Renal cortex interstitium (tissue), 11 donors: ENCODE measurements at regions not wholly inside any gene's neighbourhood (a gene's known extent, or its start where the extent isn't known, plus 50 kb on each side); places are given as distances from the start of the nearest gene placed in this dataset.

Experiments
- DNase-seq, 11 donors: peaks; one replicate each; pipeline ENCODE4 v3.0.0-alpha.2; 2013; ENCODE audit warnings: low read depth in 9 of 11, low spot score in 4 of 11; ENCODE audit errors: extremely low read depth in 1 of 11

DNA sequence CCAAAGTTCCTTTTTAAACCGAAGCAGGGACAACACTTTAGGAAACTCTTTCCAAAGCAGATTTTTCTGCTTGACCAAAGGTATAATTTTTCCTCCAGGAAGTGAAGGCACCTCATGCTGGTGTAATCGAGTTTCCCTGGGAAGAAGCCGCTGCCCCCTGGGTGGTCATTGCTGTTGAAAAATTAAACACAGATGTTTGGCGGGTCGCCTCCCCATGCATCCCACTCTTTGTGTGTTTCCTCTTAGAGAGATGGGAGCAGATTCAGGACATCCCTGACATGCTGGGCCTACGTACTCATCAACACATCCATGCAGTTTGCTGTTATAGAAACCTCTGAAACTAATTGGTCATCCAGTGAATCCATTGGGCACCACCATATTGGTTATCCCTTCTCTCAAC is 179.2 kb upstream of the HCCS start:
- no peak for DNase-seq

DNA sequence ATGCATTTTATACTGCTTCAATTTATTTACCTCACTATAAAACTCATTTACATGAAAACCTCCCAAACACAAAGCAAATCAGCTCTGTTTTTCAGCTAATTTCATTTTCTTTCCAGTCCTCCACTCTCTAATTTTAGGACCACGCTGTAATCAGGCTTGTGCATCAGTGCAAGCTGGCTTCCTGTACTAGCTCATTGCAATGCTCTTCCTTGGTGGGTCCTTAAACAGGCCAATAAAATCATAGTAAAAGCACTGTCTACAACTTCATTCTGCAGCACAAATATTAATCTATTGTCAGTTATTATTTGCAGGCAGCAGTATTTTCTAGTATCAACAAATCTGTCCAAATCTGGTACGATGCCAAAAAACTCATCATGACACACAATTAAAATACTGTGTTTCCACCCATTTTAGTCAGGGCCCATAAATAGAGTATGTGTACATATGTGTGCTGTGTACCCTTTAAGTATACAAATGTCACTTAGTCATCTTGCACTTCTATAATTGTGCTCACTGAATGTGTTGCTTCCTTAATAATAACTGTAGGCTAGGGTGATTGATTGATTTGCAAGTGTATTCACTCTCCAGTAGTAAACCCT is 178.2 kb upstream of the HCCS start:
- no peak for DNase-seq

DNA sequence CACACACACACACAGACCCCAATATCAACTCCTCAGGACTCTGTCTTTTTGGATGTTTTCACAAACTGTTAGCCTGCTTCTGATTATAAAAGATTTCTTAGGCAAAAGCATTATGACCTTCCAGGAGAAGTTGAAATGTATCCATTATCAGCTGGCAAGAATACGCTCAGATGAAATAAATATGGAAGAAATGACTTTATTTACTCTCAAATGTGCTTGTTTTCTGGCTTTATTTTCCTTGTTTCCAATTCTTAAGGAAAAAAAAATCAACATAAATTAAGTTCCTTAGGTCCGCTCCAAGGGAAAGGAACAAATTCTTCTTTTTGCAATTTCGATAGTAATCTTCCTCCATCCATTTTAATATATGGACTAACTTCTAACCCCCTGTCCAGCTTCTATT is 175.6 kb upstream of the HCCS start:
- no peak for DNase-seq

DNA sequence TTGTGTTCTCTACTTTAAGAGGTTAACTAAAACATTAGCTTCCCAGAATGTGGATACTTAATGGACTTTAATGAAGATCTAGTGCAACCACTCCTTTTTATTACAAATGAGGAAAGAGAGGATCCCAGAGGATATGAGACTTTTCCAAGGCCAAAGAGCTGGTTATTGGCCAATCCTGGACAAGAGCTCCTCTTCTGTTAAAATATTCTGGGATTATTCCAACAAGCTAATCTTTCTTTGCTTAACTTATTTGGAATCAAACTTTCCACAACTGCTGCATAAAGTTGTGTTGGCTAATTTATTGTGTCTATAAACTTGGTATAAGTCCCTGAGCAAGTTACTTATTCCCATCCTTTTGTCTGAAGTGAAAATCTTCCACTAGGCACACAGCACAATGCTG is 174.2 kb upstream of the HCCS start:
- no peak for DNase-seq

DNA sequence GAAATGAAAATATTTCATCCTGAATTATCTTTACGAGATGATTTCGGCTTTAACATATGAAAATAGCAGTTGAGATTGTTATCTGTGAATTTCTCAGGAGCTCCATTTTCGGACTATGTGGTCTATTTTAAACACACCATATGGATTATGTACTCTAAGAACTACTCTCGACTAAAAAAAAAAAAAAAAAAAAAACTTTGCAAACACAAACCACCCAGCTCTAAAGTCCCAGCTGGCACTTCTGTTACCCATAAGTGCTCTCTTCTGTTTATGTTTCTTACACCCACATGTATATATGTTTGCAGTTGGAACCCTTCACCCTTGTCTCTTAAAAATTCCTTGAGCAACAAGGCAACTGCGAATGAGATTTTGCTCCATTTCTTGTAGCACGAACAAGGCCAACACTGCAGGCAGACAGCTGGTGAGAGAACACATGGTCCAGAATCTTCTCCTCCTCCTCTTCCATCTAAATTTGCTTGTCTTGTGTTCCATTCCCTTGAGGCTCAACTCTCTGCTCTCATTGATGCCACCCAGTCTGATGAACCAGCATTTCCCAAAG is 172.7 kb upstream of the HCCS start:
- DNase-seq: no peak

DNA sequence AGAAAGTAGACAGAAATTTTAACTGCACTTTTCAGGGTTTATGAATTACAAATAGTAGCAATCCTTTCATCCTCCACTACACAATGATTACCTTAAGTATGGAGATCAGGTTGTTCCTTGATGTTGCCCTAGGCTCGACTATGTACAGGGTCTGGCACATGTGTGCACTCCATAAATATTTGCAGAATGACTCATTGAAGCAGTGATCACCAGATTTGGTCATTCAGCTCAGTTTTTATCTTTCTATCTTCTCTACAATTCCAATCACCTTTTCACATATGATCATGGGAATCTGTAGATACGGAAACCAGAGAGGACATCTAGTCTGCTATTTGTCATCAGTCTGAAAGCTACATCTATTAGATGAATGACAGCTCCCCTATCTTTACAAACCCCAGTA is 171.7 kb upstream of the HCCS start:
- DNase-seq: no peak

DNA sequence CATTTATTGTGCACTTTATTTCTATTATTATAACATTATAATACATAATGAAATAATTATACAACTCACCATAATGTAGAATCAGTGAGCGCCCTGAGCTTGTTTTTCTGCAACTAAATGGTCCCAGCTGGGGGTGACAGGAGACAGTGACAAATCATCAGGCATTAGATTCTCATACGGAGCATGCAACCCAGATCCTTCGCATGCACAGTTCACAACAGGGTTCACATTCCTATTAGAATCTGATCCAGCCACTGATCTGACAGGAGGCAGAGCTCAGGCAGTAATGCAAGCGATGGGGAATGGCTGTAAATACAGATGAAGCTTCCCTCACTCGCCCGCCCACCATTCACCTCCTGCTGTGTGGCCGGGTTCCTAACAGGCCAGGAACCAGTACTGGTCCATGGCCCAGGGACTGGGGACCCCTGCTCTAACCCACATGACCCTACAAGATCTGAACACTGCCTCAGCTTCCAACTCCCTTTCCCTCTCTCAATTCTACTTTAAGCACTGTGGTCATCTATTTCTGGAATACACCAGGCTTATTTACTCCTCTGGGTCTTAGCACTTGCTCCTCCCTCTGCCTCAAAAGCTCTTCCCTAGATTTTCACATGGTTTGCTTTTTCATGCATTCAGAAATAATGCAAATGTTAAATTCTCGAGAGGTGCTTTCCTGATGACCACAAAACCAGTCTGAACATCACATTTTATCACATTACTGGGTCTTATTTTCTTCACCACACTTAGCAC is 166.8 kb upstream of the HCCS start:
- no peak for DNase-seq

DNA sequence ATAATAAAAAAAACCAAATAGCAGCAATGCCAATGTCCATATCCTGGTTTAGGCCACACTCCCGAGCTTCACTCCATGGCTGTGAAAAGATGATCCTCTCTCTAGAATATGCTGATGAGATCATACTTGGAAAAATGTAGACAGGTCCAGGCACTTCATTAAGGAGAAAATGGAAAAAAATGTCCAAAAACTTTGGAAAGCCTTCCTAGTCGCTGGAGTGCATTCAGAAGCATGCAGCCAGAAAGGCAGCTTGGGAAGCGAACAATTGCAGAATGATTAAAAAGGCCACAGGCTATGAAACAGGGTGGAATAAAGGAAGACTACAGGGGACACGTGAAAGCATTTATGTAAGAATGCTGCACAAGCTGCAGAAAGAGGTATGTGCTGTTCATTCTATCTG is 165.6 kb upstream of the HCCS start:
- DNase-seq: no peak

DNA sequence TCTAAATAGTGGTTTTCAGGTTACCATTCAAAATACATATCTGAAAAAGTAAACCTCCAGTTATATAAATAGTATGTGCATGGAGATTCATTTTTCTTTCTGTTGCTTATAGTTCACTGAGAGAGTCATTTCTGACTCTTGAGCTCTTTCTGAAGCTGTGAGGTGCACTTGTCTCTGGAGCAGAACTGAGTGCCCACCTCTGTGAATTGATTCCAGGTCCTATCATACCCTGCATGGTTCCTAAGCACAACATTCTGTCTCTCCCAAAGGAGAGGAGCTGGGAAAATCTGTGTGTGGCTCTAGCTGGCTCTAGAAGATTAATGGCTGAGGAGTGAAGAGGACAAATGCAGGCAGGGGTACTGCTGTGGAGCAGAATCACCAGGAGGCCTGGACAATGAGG is 161.6 kb upstream of the HCCS start:
- no peak for DNase-seq

DNA sequence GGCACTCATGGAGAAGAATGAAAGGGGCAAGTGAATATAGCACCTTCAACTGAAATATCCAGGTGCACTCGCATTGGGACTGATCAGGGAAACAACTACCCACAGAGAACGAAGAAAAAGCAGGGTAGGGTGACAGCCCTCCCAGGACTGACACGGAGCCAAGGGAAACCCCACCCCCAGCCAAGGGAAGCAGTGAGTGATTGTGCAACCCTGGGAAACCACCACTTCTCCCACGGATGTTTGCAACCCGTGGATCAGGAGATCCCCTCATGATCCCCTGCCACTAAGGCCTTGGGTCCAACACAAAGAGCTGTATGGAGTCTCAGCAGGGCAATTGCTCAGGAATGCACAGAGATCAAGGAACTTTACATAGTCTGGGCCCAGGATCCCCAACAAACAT is 158.5 kb upstream of the HCCS start:
- no peak for DNase-seq

DNA sequence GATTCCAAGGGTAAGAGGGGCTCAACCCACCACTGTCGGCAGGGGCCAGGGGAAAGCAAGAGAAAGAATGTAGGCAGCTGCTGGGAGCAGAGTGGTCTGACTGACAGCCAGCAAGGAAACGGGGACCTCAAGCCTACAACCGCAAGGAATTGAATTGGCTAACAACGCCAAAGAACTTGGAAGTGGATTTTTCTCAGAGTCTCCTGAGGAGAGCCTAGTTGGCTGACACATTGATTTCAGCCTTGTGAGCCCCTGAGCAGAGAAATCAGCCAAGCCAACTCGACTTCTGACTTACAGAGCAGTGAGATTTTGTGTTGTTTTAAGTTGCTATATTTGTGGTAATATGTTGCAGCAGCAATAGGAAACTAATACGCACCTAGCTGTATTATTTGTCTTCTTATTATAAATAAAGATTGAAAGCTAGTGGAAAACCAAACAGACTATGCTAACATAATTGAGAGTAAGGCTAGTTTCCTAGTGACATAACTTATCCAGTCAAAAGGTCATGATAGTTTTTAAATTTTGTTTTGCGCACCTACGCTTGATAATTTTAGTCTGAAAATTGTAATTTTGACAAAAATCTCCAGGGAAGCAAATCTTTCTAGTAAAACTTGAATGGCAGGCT is 145.8 kb upstream of the HCCS start:
- DNase-seq: no peak

DNA sequence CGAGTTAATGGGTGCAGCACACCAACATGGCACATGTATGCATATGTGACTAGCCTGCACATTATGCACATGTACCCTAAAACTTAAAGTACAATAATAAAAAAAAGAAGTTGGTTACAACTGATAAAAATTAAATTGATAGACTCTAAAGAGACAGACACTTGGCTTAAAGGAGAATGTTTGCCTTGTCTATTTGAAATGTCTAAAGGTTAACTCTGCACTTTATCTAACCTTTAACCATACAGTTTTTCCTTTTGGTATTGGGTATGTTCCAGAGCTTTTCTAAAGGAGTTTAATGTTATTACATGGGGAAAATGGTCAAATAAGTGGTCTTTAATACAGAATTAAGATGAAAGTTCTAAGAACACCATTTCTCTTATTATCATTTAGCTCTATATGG is 145.1 kb upstream of the HCCS start:
- DNase-seq: no peak

DNA sequence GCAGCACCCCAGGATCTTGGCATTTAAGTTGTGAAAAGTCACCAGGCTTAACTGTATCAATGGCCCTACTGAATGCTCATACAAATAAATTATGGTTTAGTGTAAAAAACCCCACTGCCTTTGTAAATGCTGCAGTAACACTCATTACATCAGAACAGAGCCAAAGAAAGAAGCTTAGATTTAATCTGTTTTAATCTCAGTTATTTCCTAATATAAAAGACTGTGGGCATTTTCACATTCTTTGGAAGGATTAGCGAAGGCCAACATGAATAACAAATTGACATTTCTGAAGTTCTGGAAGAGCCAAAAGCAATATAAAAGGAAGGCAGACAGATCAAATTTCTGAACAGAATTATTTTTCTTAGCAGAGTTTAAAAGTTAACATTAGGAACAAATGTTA is 140.0 kb upstream of the HCCS start:
- no peak for DNase-seq

DNA sequence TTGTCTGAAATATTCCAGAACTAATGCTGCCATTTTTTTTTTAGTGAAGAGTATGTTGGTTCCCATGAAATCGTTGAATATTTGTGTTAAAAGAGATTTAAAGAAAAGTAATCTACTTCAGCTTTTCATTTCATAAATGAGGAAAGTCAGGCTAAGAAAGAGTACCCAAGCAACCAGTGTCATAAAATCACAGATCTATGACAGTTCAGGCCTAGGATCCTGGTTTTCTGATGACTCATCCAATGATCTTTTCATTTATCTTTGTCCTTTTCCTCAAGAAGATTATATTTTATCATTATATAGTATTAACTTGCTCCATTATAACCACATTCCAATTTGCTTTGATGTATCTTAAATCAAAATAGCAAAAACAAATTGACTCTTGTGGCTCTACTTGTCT is 139.4 kb upstream of the HCCS start:
- DNase-seq: no peak

DNA sequence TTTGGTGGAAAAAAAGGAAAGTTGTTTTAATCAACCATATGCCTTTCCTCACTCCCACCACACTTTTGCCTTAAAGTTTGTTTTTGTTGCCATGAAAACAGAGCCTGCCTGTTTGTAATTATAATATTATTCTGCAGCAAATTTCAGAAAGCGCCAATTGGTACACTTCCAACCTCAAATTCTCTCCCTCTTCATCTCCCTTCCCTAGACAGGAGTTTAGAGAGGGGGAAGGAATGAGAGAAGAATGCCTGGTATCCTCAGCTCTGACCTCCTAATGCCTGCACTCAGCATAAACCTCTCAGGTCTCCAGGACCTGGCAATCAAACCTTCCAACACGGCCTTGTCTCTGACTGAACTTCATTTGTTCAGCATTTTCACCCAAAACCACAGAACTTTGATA is 138.4 kb upstream of the HCCS start:
- DNase-seq: no peak

DNA sequence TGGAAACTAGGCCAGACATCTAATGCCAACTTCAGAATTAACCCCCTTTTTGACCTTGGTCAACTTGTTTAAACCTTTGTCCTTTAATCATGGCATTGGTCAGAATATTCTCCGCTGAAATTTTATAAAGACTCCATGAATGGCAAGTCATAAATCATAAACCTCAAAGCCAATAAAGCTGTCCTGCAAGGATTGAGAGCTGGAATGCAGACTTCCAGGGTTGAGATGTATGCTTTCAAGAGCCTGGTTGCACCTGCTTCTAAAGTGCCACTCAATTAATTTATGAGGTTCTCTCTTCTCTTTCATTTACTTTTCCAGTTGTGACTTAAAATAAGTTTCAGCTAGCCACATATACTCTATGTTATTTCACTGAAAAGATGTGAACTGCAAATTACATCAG is 136.2 kb upstream of the HCCS start:
- DNase-seq: no peak

DNA sequence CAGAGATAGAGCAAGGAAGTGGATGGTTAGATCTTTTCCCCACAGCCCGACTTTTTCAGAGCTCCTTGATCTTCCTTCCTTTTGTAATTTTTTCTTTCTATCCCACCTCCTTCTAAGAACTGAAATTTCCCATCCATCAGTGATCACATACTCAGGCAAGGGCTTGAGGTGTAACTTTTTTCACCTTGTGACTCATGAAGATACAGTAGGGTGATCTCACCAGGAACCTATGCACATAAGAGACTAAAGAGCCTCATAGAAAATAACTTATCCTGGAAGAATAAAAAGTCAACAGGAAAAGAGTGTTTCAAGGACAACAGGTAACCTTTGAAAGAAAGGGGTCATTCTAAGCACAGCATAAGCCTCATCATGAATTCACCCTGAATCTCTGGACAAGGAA is 131.2 kb upstream of the HCCS start:
- no peak for DNase-seq

DNA sequence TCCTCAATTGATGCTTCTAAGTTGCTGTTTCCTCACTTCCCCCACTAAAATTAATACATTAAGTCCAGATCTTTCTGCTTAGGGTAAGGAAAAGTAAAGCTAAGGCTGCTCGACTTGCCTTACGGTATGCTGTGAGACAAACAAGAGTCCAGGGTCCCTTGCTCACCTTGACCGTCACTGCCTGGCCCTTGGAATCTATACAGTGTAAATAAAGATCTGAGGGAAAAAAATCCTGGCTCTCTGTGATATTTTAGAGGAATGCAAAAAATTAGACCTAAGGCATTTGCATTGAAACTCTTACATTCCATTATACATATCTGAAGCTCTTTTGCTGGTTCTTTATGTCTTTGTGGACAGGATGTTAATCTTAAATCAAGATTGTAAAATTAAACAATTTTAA is 129.6 kb upstream of the HCCS start:
- no peak for DNase-seq

DNA sequence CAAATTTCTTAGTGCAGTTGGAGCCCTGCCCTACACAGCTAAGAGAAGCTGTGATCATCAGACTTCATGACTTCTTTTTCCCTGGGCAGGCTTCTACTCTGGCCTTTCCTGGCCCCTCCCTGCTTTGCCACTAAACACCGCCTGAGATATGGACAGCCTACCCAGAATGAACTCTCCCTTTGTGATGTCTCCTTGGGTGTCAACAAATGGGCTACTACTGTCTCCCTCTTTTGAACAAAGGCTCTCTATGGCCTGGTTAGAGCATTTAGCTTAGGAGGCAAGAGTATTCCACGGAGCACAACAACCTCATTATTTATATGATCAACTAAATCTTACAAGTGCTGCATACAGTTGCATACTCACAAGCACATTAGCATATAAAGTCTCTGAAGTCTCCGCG is 127.6 kb upstream of the HCCS start:
- no peak for DNase-seq

DNA sequence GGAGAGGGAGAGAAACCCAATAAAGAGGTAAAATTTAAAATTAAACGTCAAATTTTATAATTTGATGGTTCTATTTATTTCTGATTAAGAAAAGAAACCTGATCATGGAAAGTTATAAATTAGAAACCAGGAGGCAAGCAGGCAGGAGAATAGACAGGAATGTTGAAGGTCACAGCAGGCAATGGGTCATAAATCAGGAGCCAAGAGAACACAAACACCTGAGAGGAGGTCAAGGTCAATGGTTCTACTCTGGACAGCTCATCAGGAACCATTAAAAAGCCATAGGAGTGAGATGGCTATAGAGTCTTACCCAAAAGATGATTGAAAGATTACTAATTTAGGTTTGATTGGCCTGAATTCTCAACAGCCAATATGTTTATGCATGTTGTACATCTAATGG is 126.9 kb upstream of the HCCS start:
- DNase-seq: peak in 7 of 11 donors; percentile 0 to 26 (median 3)

DNA sequence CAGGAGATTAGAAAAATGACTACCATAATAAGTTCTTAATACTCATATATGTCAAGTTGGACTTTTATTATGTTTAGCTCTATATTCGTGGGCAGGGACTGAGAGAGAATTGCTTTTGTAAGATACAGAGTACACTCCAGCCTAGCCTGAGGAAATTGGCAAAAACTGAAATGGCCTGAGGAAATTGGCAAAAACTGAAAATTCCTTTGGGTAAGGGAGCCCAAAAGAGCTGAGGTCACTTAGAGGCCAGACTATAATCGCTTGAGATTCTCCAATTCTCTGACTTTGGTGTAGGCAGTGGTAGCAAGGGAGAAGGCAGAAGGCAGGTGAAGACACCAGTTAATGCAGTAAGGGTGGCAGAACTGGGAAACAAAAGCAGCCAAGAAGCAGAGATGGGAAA is 124.5 kb upstream of the HCCS start:
- no peak for DNase-seq
